ENCODE measurements at regions not wholly inside any gene's neighbourhood (a gene's known extent, or its start where the extent isn't known, plus 50 kb on each side); places are given as distances from the start of the nearest gene placed in this dataset.
"Not testable (repeated sequence)": the region's sequence is repeated elsewhere in the genome, so short reads cannot be mapped to it uniquely, and the experiment has no call there.

- DNase-seq, result no peak
Observed at GRCh38 chr20:28562510-28562898, 2695.0 kb upstream of the DEFB115 start.

- DNase-seq, result not testable (repeated sequence)
Observed at GRCh38 chr20:28562899-28563521, 2694.5 kb upstream of the DEFB115 start.

GRCh38 chr20:28564024-28564423 lies 2693.4 kb upstream of the DEFB115 start:
- not testable (repeated sequence) for DNase-seq

- DNase-seq, result not testable (repeated sequence)
Observed at GRCh38 chr20:28564688-28565463, 2692.6 kb upstream of the DEFB115 start.

DNA sequence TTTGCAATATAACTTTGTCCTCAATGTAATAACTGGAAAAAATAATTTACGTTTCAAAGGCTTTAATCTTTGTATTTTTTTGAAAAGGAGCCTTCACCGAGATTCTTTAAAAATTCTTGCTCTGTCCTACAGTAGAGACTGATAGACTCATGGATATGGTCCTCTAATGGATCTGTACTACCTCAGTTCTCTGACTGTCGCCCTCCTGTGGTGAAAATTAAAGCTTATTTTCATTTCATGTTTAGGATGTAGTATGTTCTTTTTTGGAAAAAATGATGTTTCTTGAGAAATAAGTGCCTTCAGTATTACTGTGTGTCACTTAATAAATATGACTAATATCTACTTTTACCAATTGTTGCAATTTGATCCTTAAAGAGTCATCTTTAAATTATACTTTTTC lies 2681.5 kb upstream of the DEFB115 start:
- not testable (repeated sequence) for DNase-seq

GRCh38 chr20:28591680-28592079 lies 2665.8 kb upstream of the DEFB115 start:
- DNase-seq, result not testable (repeated sequence)

DNA sequence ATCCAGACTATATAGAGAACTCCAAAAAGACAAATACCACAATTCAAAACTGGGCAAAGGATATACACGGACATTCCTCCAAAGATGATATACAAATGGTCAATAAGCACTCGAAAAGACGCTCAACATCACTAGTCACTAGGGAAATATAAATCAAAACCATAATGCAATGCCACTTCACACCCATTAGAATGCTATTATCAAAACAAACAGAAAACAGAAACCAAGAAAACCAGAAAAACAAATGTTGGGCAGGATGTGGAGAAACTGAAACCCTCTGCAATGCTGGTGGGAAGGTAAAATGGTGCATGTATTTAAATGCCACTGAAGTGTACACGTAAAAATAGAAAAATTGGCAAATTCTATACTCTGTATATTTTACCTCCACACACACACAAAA lies 2664.1 kb upstream of the DEFB115 start:
- not testable (repeated sequence) for DNase-seq

DNA sequence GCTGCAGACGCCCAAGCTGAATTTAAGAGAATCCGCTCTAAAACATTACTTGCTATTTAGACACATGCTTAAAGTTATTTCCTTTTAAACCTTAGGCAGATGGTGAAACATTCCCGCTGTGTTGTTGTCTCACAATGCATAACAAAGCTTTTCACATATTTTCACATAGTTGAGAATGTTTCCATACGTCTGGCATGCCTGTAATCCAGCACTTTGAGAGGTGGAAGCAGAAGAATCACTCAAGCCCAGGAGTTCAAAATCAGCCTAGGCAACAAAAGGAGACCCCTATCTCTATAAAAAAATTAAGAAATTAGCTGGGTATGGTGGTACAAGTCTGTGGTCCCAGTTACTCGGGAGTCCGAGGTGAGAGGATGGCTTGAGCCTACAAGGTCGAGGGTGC lies 2663.0 kb upstream of the DEFB115 start:
- not testable (repeated sequence) for DNase-seq

- not testable (repeated sequence) for DNase-seq
Observed at GRCh38 chr20:28602006-28602402, 2655.5 kb upstream of the DEFB115 start.

GRCh38 chr20:28602403-28603217 lies 2654.9 kb upstream of the DEFB115 start:
- DNase-seq, result peak; percentile 76 to 77

DNA sequence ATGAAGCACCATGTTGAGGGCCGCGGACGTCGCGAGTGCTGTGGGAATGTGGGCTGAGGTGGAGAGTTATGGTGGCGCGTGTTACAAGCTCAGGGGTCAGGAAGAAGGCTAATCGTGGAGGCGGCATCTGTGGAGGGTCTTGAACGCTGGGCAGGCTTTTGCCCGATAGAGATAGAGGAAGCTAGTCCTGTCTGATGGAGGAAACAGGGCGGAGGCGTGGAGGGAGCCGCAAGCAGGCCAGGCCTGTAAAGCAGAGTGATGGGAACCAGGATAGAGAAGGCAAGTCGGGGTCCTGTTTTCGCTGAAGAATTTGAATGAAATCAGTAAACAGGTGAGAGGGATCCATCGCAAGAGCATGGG lies 2654.3 kb upstream of the DEFB115 start:
- not testable (repeated sequence) for DNase-seq

DNA sequence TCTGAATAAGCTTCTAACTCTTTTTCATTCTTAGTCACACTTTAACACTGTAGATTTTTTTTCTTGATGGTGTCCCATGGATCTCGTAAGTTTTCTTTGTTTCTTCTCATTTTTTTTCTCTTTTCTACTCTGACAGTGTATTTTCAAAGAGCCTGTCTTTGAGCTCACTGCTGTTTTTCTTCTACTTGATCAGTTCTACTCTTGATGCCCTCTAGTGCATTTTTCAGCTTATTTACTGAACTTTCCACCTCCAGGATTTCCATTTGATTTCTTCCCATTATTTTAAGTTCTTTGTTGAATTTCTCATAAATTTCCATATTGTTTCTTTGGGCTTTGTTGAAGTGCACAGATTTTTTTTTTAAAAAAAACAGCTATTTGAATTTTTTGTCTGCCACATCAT lies 2641.1 kb upstream of the DEFB115 start:
- no peak for DNase-seq

- not testable (repeated sequence) for DNase-seq
Observed at GRCh38 chr20:28619956-28620651, 2637.4 kb upstream of the DEFB115 start.

GRCh38 chr20:28625112-28625511 lies 2632.4 kb upstream of the DEFB115 start:
- not testable (repeated sequence) for DNase-seq

DNA sequence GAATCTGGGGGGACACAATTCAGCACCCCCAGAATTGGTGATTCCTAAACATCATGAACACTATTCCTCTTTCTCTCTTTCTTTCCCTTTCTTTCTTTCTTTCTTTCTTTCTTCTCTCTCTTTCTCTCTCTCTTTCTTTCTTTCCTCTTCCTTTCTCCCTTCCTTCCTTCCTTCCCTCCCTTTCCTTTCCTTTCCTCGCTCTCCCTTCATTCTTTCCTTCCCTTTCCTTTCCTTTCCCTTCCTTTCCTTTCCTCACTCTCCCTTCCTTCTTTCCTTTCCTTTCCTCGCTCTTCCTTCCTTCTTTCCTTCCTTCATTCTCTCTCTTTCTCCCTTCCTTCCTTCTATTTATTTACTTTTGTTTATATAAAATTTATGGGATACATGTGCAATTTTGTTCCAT lies 2616.6 kb upstream of the DEFB115 start:
- not testable (repeated sequence) for DNase-seq
